Neural crest cell (in vitro differentiated cells): ENCODE measurements at regions not wholly inside any gene's neighbourhood (a gene's known extent, or its start where the extent isn't known, plus 50 kb on each side); places are given as distances from the start of the nearest gene placed in this dataset.

Source experiments
- DNase-seq: peaks from one replicate; pipeline ENCODE4 v3.0.0; 2021; ENCODE audit warnings: low read depth, mixed read lengths, low spot score
- H3K27ac Mint-ChIP-seq: one replicate; pipeline ENCODE4 v1.8.0; 2021; ENCODE audit warnings: mild to moderate bottlenecking, mixed read lengths; ENCODE audit not compliant: unreplicated experiment
- H3K27me3 Mint-ChIP-seq: 2 replicates; pipeline ENCODE4 v1.8.0; 2021; ENCODE audit warnings: low read depth, mild to moderate bottlenecking, mixed read lengths
- H3K36me3 Mint-ChIP-seq: 2 replicates; pipeline ENCODE4 v1.8.0; 2021; ENCODE audit warnings: low read depth, mild to moderate bottlenecking, mixed read lengths
- H3K4me1 Mint-ChIP-seq: 2 replicates; pipeline ENCODE4 v1.8.0; 2021; ENCODE audit warnings: mixed read lengths
- H3K4me3 Mint-ChIP-seq: one replicate; pipeline ENCODE4 v1.8.0; 2021; ENCODE audit warnings: mild to moderate bottlenecking, mixed read lengths
- H3K9me3 Mint-ChIP-seq: 2 replicates; pipeline ENCODE4 v1.8.0; 2021; ENCODE audit warnings: mixed read lengths
- TF ChIP-seq, protein P1 (sequence below): fragments of 200-600 bp; sonication (generic); conservative IDR thresholded peaks from 2 replicates; pipeline ENCODE4 v1.5.0; 2021; ENCODE audit warnings: antibody characterized with exemption, mild to moderate bottlenecking

DNA sequence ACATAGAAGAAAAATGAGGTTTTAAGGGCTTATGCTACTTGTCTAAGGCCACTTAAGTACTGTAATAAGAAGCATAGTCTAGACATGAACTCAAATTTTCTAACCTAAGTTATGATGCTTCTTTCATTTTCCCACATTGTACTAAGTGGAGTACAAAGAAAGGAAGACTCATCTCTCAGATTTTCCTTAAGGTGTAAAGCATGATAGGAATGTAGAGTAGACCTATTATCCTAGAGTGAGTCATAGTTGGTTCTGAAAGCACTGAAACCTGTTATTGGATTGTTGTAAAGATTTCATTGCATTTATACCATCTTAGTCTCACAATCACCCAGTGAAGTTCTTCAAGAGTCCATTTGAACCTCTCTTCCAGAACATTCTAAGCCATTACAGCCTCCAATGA, 343.8 kb downstream of the TOX3 start:
- Mint-ChIP-seq H3K27ac (no peak overlapping the region), H3K36me3 (no peaks in the 10 kb centered on the region), H3K4me3 (no peak overlapping the region), H3K27me3 (no peaks in the 10 kb centered on the region), H3K4me1 (no peaks in the 10 kb centered on the region), H3K9me3 (peaks cover 3% of the 10 kb centered on the region)
- DNase-seq = no peak
- TF ChIP-seq, protein P1, sequence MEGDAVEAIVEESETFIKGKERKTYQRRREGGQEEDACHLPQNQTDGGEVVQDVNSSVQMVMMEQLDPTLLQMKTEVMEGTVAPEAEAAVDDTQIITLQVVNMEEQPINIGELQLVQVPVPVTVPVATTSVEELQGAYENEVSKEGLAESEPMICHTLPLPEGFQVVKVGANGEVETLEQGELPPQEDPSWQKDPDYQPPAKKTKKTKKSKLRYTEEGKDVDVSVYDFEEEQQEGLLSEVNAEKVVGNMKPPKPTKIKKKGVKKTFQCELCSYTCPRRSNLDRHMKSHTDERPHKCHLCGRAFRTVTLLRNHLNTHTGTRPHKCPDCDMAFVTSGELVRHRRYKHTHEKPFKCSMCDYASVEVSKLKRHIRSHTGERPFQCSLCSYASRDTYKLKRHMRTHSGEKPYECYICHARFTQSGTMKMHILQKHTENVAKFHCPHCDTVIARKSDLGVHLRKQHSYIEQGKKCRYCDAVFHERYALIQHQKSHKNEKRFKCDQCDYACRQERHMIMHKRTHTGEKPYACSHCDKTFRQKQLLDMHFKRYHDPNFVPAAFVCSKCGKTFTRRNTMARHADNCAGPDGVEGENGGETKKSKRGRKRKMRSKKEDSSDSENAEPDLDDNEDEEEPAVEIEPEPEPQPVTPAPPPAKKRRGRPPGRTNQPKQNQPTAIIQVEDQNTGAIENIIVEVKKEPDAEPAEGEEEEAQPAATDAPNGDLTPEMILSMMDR = no peak

DNA sequence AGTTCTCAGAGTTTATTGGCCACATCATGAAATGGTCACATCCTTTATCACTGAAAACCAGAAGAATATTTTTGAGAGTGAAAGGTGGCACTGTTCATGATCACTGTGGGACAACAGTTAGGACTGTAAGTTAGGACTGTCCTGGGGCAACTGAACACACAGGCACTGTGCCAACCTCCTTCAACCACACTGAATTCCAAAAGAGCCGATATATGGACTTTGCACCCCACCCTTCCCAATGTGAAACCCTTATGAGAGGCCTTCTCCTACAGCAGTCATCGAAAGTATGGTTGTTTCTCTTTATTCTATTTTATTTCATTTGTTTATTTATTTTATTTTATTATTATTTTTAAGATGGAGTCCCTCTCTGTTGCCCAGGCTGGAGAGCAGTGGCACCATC, 353.5 kb downstream of the TOX3 start:
- Mint-ChIP-seq H3K36me3 (no peaks in the 10 kb centered on the region), H3K9me3 (peaks cover 3% of the 10 kb centered on the region), H3K4me3 (no peak overlapping the region), H3K4me1 (peaks cover 10% of the 10 kb centered on the region), H3K27me3 (no peaks in the 10 kb centered on the region), H3K27ac (no peak overlapping the region)
- no peak for DNase-seq
- TF ChIP-seq, protein P1 = no peak

DNA sequence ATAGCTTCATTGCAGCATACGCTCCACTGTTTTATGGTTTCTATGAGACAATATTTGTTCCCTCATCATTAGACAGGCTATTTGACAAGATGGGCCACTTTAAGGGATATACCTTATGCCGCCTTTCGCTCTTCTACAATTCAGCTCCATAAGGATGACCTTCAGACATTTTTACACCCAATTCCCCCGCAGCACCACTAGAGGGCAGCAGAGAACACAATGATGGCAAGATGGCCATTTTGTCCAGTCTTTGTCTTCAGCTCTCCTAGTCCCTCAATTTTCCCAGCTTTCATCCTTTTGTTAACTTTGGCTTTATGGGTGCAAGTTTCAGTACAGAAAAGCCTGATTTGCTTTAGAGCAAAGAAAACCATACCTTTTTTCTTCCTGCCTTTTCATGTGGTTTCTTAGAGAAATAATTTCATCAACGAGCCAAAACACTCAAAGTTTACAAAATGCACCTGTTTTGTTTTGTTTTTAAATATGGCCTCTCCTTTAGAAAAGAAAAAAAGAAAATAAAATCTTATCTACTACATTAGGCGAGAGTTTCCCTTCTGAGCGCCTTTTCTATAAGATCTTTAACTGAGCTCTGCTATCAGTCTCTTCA, 355.3 kb downstream of the TOX3 start:
- no peaks in the 10 kb centered on the region for H3K27me3 Mint-ChIP-seq
- H3K27ac Mint-ChIP-seq = peak overlapping the region; percentile 84
- H3K4me1 Mint-ChIP-seq = peaks cover 10% of the 10 kb centered on the region
- TF ChIP-seq, protein P1 = peak; percentile 96
- peaks cover 3% of the 10 kb centered on the region for H3K9me3 Mint-ChIP-seq
- no peak overlapping the region for H3K4me3 Mint-ChIP-seq
- peak; percentile 76 for DNase-seq
- no peaks in the 10 kb centered on the region for H3K36me3 Mint-ChIP-seq

DNA sequence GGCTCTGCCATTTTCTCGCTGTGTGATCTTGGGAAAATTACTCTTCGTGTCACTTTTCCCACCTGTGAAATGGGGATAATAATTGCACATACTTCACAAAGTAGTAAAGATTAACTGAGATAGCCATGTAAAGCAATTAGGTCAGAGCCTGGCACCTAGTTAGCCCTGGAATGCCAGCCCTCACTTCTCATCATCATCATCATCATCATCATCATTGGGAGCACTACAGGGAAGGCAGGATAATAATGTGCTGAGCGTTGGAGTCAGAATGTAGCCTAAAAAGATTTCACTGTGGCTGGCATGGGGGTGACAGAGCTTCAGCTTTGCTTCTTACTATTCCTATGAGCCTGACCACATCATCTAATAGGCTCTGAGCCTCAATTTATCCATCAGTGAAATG, 362.6 kb downstream of the TOX3 start:
- DNase-seq = no peak
- H3K27me3 Mint-ChIP-seq = no peaks in the 10 kb centered on the region
- TF ChIP-seq, protein P1 = no peak
- no peak overlapping the region for H3K4me3 Mint-ChIP-seq
- H3K4me1 Mint-ChIP-seq = no peaks in the 10 kb centered on the region
- no peaks in the 10 kb centered on the region for H3K9me3 Mint-ChIP-seq
- no peak overlapping the region for H3K27ac Mint-ChIP-seq
- no peaks in the 10 kb centered on the region for H3K36me3 Mint-ChIP-seq

DNA sequence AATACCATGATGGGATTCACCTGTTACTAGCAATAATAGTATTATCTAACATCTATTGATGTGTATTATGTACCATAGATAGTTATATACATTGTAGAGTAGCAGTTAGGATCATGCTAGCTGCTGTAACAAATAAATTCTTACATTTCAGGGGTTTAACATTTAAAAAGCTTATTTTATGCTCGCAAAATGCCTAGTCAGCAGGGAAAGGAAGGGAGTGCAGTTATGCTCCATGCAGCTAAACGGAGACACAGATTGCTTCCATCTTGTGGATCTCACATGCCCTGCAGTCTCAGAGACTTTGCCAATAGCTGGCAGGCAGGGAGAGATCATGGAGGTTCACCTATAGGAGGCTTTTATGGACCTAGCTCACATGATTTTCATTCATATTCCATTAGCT, 364.1 kb downstream of the TOX3 start:
- H3K9me3 Mint-ChIP-seq = no peaks in the 10 kb centered on the region
- DNase-seq = no peak
- H3K27ac Mint-ChIP-seq = no peak overlapping the region
- TF ChIP-seq, protein P1 = no peak
- H3K36me3 Mint-ChIP-seq = no peaks in the 10 kb centered on the region
- H3K4me3 Mint-ChIP-seq = no peak overlapping the region
- no peaks in the 10 kb centered on the region for H3K4me1 Mint-ChIP-seq
- no peaks in the 10 kb centered on the region for H3K27me3 Mint-ChIP-seq
